ENCODE measurements at regions not wholly inside any gene's neighbourhood (a gene's known extent, or its start where the extent isn't known, plus 50 kb on each side); places are given as distances from the start of the nearest gene placed in this dataset.
A peak's percentile ranks its signal among the peaks of the same experiment; 100 is the strongest.

DNA sequence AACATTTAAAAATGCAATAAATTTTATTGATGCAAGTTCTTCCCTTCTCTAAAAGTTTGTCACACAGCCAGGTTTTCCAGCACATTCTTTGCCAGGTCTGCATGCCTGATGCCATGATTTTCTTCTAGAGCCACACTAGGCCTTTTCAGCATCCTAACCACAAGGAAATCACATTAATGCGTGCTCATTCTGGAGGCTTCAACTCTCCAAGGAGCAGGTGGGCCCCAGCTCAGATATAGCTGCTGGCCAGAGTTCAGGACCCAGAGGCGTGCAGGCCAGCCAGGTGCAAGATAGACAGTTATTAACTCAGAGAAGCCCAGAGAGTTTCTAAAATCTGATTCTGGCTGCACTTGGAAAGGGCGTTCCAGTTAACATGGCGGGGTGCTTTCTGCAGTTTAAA lies 124.5 kb upstream of the MAF start:
- no peak overlapping the region for H3K27ac ChIP-seq (ENCODE audit: low read length, poor library complexity, severe bottlenecking)
- no peak overlapping the region for H4K91ac ChIP-seq (ENCODE audit: low read length)
- no peak overlapping the region for H2AFZ ChIP-seq (ENCODE audit: low read depth, low read length)
- H3K14ac ChIP-seq (ENCODE audit: low read length in 2 of 2) = no peak overlapping the region
- no peak overlapping the region for H4K8ac ChIP-seq (ENCODE audit: low read length)
- DNase-seq = no peak
- no peak overlapping the region for H3K4me3 ChIP-seq (ENCODE audit: insufficient read depth in 1 of 2, low read depth in 1 of 2, low read length in 2 of 2)
- no peak overlapping the region for H3K18ac ChIP-seq (ENCODE audit: low read depth in 1 of 2, low read length in 2 of 2)
- H3K4me2 ChIP-seq (ENCODE audit: low read length, poor library complexity, severe bottlenecking) = no peak overlapping the region
- no peak overlapping the region for H3K9ac ChIP-seq (ENCODE audit: low read length)
- peaks cover 2% of the 10 kb centered on the region for H3K4me1 ChIP-seq (ENCODE audit: control insufficient read depth, insufficient read depth, low read depth, low read length)
- H3K79me1 ChIP-seq (replicated peaks; ENCODE audit: low read length, poor library complexity, severe bottlenecking) = no peaks in the 10 kb centered on the region
- H3K27me3 ChIP-seq (ENCODE audit: control insufficient read depth in 1 of 2, insufficient read depth in 1 of 2, low read length in 2 of 2) = no peaks in the 10 kb centered on the region
- no peak overlapping the region for H2BK120ac ChIP-seq (ENCODE audit: low read depth, low read length)
- no peak overlapping the region for H2BK12ac ChIP-seq (ENCODE audit: low read length in 2 of 2)
- no peak overlapping the region for H3K4ac ChIP-seq (ENCODE audit: low read depth in 1 of 2, low read length in 2 of 2)
- H2BK15ac ChIP-seq (ENCODE audit: low read depth, poor library complexity, severe bottlenecking) = no peak overlapping the region
- 91% methylated on average over 4 of the region's 4 CpGs for WGBS
- H2AK5ac ChIP-seq (ENCODE audit: low read length, severe bottlenecking) = no peak overlapping the region
- H2BK5ac ChIP-seq (ENCODE audit: low read depth, low read length, poor library complexity, severe bottlenecking) = no peak overlapping the region
- H3K9me3 ChIP-seq (ENCODE audit: control insufficient read depth, low read length) = no peaks in the 10 kb centered on the region
- H3K23ac ChIP-seq (ENCODE audit: low read length in 2 of 2) = no peak overlapping the region
- no peaks in the 10 kb centered on the region for H3K36me3 ChIP-seq (ENCODE audit: control insufficient read depth in 1 of 2, insufficient read depth in 2 of 2, low read depth in 1 of 2, low read length in 2 of 2)

DNA sequence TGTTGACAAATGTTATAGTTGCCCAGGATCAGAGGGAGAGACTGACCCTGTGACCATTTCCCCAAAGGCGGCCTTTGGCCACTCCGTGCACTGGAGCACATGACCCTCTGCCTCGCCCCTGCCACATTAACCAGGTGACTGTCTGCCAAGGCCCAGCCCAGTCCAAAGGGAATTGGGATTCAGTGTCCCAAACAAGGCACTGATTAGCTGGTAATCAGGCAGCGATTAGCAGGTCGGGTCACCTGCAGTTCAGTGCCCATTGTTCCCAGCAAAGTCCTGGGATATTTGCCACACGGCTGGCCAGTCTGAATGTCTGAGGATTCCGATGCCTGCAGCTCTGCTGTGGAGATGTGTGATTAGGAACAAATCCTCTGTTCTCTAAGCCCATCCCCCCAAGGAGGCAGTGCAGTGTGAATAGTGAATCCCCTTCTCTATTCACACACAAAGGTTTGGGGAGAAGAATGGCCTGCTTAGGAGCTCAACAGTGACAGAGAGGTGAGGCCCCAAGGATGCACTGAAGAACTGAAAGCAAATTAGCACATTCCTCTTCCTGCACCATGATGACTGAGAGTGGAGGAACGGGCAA lies 123.1 kb upstream of the MAF start:
- H3K79me1 ChIP-seq (replicated peaks; ENCODE audit: low read length, poor library complexity, severe bottlenecking) = no peaks in the 10 kb centered on the region
- no peak overlapping the region for H2BK5ac ChIP-seq (ENCODE audit: low read depth, low read length, poor library complexity, severe bottlenecking)
- H3K14ac ChIP-seq (ENCODE audit: low read length in 2 of 2) = no peak overlapping the region
- no peak overlapping the region for H2BK120ac ChIP-seq (ENCODE audit: low read depth, low read length)
- WGBS = 92% methylated on average over 8 of the region's 8 CpGs
- H3K4me2 ChIP-seq (ENCODE audit: low read length, poor library complexity, severe bottlenecking) = no peak overlapping the region
- no peak for DNase-seq
- H2BK15ac ChIP-seq (ENCODE audit: low read depth, poor library complexity, severe bottlenecking) = no peak overlapping the region
- H3K4ac ChIP-seq (ENCODE audit: low read depth in 1 of 2, low read length in 2 of 2) = no peak overlapping the region
- H4K8ac ChIP-seq (ENCODE audit: low read length) = no peak overlapping the region
- H3K4me1 ChIP-seq (ENCODE audit: control insufficient read depth, insufficient read depth, low read depth, low read length) = peaks cover 2% of the 10 kb centered on the region
- no peaks in the 10 kb centered on the region for H3K9me3 ChIP-seq (ENCODE audit: control insufficient read depth, low read length)
- no peak overlapping the region for H3K18ac ChIP-seq (ENCODE audit: low read depth in 1 of 2, low read length in 2 of 2)
- H3K23ac ChIP-seq (ENCODE audit: low read length in 2 of 2) = no peak overlapping the region
- H2AK5ac ChIP-seq (ENCODE audit: low read length, severe bottlenecking) = no peak overlapping the region
- H3K27me3 ChIP-seq (ENCODE audit: control insufficient read depth in 1 of 2, insufficient read depth in 1 of 2, low read length in 2 of 2) = no peaks in the 10 kb centered on the region
- H2AFZ ChIP-seq (ENCODE audit: low read depth, low read length) = no peak overlapping the region
- H3K27ac ChIP-seq (ENCODE audit: low read length, poor library complexity, severe bottlenecking) = no peak overlapping the region
- H2BK12ac ChIP-seq (ENCODE audit: low read length in 2 of 2) = no peak overlapping the region
- H3K4me3 ChIP-seq (ENCODE audit: insufficient read depth in 1 of 2, low read depth in 1 of 2, low read length in 2 of 2) = no peak overlapping the region
- no peak overlapping the region for H4K91ac ChIP-seq (ENCODE audit: low read length)
- no peak overlapping the region for H3K9ac ChIP-seq (ENCODE audit: low read length)
- H3K36me3 ChIP-seq (ENCODE audit: control insufficient read depth in 1 of 2, insufficient read depth in 2 of 2, low read depth in 1 of 2, low read length in 2 of 2) = no peaks in the 10 kb centered on the region

DNA sequence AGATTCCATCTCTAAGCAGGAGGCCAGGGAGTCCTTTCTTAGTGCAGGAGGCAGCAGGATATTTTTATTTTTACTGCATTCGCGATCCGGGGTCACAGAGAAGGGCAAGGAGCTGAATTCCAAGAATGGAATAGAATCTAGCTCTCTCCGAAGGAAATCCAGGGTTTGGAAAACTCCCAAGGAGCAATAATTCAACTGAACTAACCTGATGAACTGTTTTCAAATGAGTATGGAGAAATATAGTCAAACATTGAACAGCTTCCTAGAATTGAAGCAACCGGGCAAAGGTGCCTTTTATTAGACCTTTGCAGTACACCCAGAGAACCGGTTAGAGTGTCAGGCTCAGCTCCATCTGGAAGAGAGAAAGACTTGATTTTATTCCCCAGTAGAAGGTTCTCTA lies 120.7 kb upstream of the MAF start:
- 75% methylated on average over 6 of the region's 6 CpGs for WGBS
- no peak overlapping the region for H3K23ac ChIP-seq (ENCODE audit: low read length in 2 of 2)
- no peak overlapping the region for H3K18ac ChIP-seq (ENCODE audit: low read depth in 1 of 2, low read length in 2 of 2)
- H3K36me3 ChIP-seq (ENCODE audit: control insufficient read depth in 1 of 2, insufficient read depth in 2 of 2, low read depth in 1 of 2, low read length in 2 of 2) = no peaks in the 10 kb centered on the region
- no peak overlapping the region for H3K27ac ChIP-seq (ENCODE audit: low read length, poor library complexity, severe bottlenecking)
- H4K91ac ChIP-seq (ENCODE audit: low read length) = no peak overlapping the region
- no peak for DNase-seq
- no peak overlapping the region for H2AFZ ChIP-seq (ENCODE audit: low read depth, low read length)
- no peaks in the 10 kb centered on the region for H3K79me1 ChIP-seq (replicated peaks; ENCODE audit: low read length, poor library complexity, severe bottlenecking)
- H2BK15ac ChIP-seq (ENCODE audit: low read depth, poor library complexity, severe bottlenecking) = no peak overlapping the region
- no peak overlapping the region for H2AK5ac ChIP-seq (ENCODE audit: low read length, severe bottlenecking)
- H3K4me1 ChIP-seq (ENCODE audit: control insufficient read depth, insufficient read depth, low read depth, low read length) = peaks cover 2% of the 10 kb centered on the region
- no peak overlapping the region for H3K9ac ChIP-seq (ENCODE audit: low read length)
- no peak overlapping the region for H3K4ac ChIP-seq (ENCODE audit: low read depth in 1 of 2, low read length in 2 of 2)
- H3K14ac ChIP-seq (ENCODE audit: low read length in 2 of 2) = no peak overlapping the region
- no peak overlapping the region for H3K4me3 ChIP-seq (ENCODE audit: insufficient read depth in 1 of 2, low read depth in 1 of 2, low read length in 2 of 2)
- no peak overlapping the region for H2BK5ac ChIP-seq (ENCODE audit: low read depth, low read length, poor library complexity, severe bottlenecking)
- H3K9me3 ChIP-seq (ENCODE audit: control insufficient read depth, low read length) = no peaks in the 10 kb centered on the region
- no peak overlapping the region for H4K8ac ChIP-seq (ENCODE audit: low read length)
- no peaks in the 10 kb centered on the region for H3K27me3 ChIP-seq (ENCODE audit: control insufficient read depth in 1 of 2, insufficient read depth in 1 of 2, low read length in 2 of 2)
- H2BK12ac ChIP-seq (ENCODE audit: low read length in 2 of 2) = no peak overlapping the region
- no peak overlapping the region for H3K4me2 ChIP-seq (ENCODE audit: low read length, poor library complexity, severe bottlenecking)
- H2BK120ac ChIP-seq (ENCODE audit: low read depth, low read length) = no peak overlapping the region

DNA sequence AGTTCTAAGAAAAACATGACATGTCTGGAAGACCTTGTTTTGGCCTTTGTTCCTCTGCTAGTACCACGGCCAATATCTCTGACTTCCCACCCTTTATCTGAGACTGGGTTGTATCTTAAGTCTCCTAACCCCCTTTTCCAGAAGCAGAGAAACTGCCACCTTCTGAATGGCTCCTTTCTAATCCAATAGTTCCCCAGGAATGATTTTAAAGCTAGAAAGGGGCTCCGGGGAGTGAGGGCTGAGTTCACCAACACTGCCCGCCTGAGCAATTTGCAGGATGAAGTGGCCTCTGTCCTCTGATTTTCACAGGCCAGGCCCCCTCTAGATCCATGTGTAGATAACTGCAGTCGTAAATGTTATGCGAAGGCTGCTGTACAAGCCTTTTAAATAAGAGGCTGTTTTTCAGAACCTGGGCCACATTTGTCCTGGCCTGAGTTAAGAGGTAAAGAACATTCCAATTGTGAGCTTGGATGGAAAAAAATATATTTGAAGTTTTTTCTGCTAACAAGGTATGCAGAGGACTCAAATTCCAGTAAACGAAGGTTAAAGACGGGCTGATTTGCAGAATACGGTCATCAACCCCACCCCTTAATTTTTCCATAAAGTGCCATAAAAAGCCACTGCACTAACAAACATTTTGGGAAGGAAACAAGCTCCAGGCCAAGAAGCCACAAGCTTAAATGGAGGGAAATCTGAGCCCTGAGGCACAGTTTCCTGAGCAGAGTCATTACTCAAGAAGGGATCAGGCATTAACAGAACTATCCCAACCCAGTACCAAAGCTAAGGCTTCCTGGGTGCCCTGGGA lies 117.0 kb upstream of the MAF start:
- DNase-seq = peak; percentile 22
- Histone ChIP-seq H2BK120ac (ENCODE audit: low read depth, low read length) (no peak overlapping the region), H3K4me3 (ENCODE audit: insufficient read depth in 1 of 2, low read depth in 1 of 2, low read length in 2 of 2) (no peak overlapping the region), H2AFZ (ENCODE audit: low read depth, low read length) (no peak overlapping the region), H2BK15ac (ENCODE audit: low read depth, poor library complexity, severe bottlenecking) (no peak overlapping the region), H3K9ac (ENCODE audit: low read length) (no peak overlapping the region), H3K79me1 (replicated peaks; ENCODE audit: low read length, poor library complexity, severe bottlenecking) (no peaks in the 10 kb centered on the region), H3K9me3 (ENCODE audit: control insufficient read depth, low read length) (no peaks in the 10 kb centered on the region), H3K18ac (ENCODE audit: low read depth in 1 of 2, low read length in 2 of 2) (no peak overlapping the region), H3K36me3 (ENCODE audit: control insufficient read depth in 1 of 2, insufficient read depth in 2 of 2, low read depth in 1 of 2, low read length in 2 of 2) (no peaks in the 10 kb centered on the region), H3K23ac (ENCODE audit: low read length in 2 of 2) (peak overlapping the region in 1 of 2 experiments; percentile 59), H2AK5ac (ENCODE audit: low read length, severe bottlenecking) (no peak overlapping the region), H2BK5ac (ENCODE audit: low read depth, low read length, poor library complexity, severe bottlenecking) (no peak overlapping the region), H4K91ac (ENCODE audit: low read length) (no peak overlapping the region), H3K4me2 (ENCODE audit: low read length, poor library complexity, severe bottlenecking) (no peak overlapping the region), H3K27me3 (ENCODE audit: control insufficient read depth in 1 of 2, insufficient read depth in 1 of 2, low read length in 2 of 2) (no peaks in the 10 kb centered on the region), H3K4ac (ENCODE audit: low read depth in 1 of 2, low read length in 2 of 2) (no peak overlapping the region), H3K14ac (ENCODE audit: low read length in 2 of 2) (peak overlapping the region in 1 of 2 experiments; percentile 26), H3K4me1 (ENCODE audit: control insufficient read depth, insufficient read depth, low read depth, low read length) (no peaks in the 10 kb centered on the region), H3K27ac (ENCODE audit: low read length, poor library complexity, severe bottlenecking) (no peak overlapping the region), H2BK12ac (ENCODE audit: low read length in 2 of 2) (no peak overlapping the region), H4K8ac (ENCODE audit: low read length) (no peak overlapping the region)
- 35% methylated on average over 8 of the region's 8 CpGs for WGBS
